B cell (primary cell): ENCODE measurements at regions not wholly inside any gene's neighbourhood (a gene's known extent, or its start where the extent isn't known, plus 50 kb on each side); places are given as distances from the start of the nearest gene placed in this dataset.

Experiments used
- ATAC-seq: fragments of 200-7000 bp; cut with Tn5 transposase; one replicate; pipeline ENCODE4 v1.10.0; 2021; ENCODE audit warnings: low read depth, mild to moderate bottlenecking, moderate number of reproducible peaks, moderate library complexity
- CTCF ChIA-PET: fragments of 350-600 bp; sonication (Branson Sonifier 250); formaldehyde crosslinking; loops from one replicate; lab custom pipeline; 2021; ENCODE audit warnings: antibody characterized with exemption, inconsistent platforms; lab: Charles Lee
- POLR2A ChIA-PET: fragments of 350-600 bp; sonication (Branson Sonifier 250); formaldehyde crosslinking; loops from one replicate; lab custom pipeline; 2021; ENCODE audit warnings: antibody characterized with exemption; lab: Charles Lee
- DNase-seq: peaks from one replicate; pipeline ENCODE4 v3.0.0; 2013
- H2AFZ ChIP-seq: 2 replicates; pipeline ENCODE4 v1.6.1; 2012; ENCODE audit warnings: mild to moderate bottlenecking, low read depth, low read length; ENCODE audit not compliant: insufficient read depth, poor library complexity, severe bottlenecking
- H3K27ac ChIP-seq, 2 donors: 1 replicate in 1 of 2; 2 replicates in 1 of 2; pipeline ENCODE4 v1.5.1; 2012 to 2013; ENCODE audit warnings: low read length in 2 of 2, mild to moderate bottlenecking in 2 of 2, moderate library complexity in 1 of 2
- H3K27me3 ChIP-seq, 4 experiments: fragments of 200-600 bp in 1 of 4; sonication (generic) in 1 of 4; replicated peaks in 1 of 4; 1 replicate in 2 of 4; 2 replicates in 2 of 4; pipeline versions ENCODE4 v1.6.1 to v1.7.0; 2013 to 2016; ENCODE audit warnings: low read length in 3 of 4, mild to moderate bottlenecking in 2 of 4, mixed read lengths in 1 of 4, moderate library complexity in 1 of 4; ENCODE audit not compliant: insufficient read depth in 4 of 4, control insufficient read depth in 3 of 4; ENCODE audit errors: control extremely low read depth in 1 of 4
- H3K36me3 ChIP-seq, 2 experiments: replicated peaks in 1 of 2; 1 replicate in 1 of 2; 2 replicates in 1 of 2; pipeline versions ENCODE4 v1.6.1 to v1.7.1; 2013; ENCODE audit warnings: low read length in 1 of 2; ENCODE audit not compliant: insufficient read depth in 2 of 2, control insufficient read depth in 1 of 2; ENCODE audit errors: control extremely low read depth in 1 of 2, extremely low read depth in 1 of 2
- H3K4me1 ChIP-seq, 2 donors: fragments of 200-600 bp in 1 of 2; sonication (generic) in 1 of 2; 1 replicate in 1 of 2; 2 replicates in 1 of 2; pipeline versions ENCODE4 v1.5.1 to v1.6.1; 2013 to 2017; ENCODE audit warnings: low read length in 2 of 2; ENCODE audit not compliant: control insufficient read depth in 2 of 2, insufficient read depth in 2 of 2
- H3K4me2 ChIP-seq: replicated peaks from 2 replicates; pipeline ENCODE3; 2012; ENCODE audit warnings: mild to moderate bottlenecking, low read depth, low read length; ENCODE audit not compliant: poor library complexity, severe bottlenecking
- H3K4me3 ChIP-seq, 5 experiments: fragments of 200-600 bp in 1 of 5; sonication (generic) in 1 of 5; 1 replicate in 3 of 5; 2 replicates in 2 of 5; pipeline versions ENCODE4 v1.5.1 to v1.7.0; 2011 to 2016; ENCODE audit warnings: low read length in 4 of 5, mild to moderate bottlenecking in 4 of 5, low read depth in 2 of 5, control low read depth in 1 of 5, moderate library complexity in 1 of 5; ENCODE audit not compliant: insufficient read depth in 1 of 5; ENCODE audit errors: control extremely low read depth in 1 of 5, extremely low read depth in 1 of 5
- H3K79me2 ChIP-seq: fragments of 200-600 bp; sonication (generic); one replicate; pipeline ENCODE4 v1.6.0; 2016; ENCODE audit warnings: low read length; ENCODE audit not compliant: control insufficient read depth, insufficient read depth
- H3K9ac ChIP-seq: fragments of 200-600 bp; sonication (generic); 2 replicates; pipeline ENCODE4 v1.6.1; 2017; ENCODE audit warnings: mild to moderate bottlenecking, low read length, moderate library complexity
- H3K9me3 ChIP-seq, 3 donors: one replicate each; pipeline versions ENCODE4 v1.6.1 to v1.7.1; 2013; ENCODE audit warnings: low read length in 2 of 3; ENCODE audit not compliant: control insufficient read depth in 2 of 3, insufficient read depth in 1 of 3; ENCODE audit errors: control extremely low read depth in 1 of 3
- H4K20me1 ChIP-seq: 2 replicates; pipeline ENCODE4 v1.6.0; 2012; ENCODE audit warnings: mild to moderate bottlenecking, low read length; ENCODE audit not compliant: insufficient read depth, control insufficient read depth, poor library complexity, severe bottlenecking
- H3K27ac Mint-ChIP-seq: one replicate; pipeline ENCODE4 v1.8.0; 2021; ENCODE audit warnings: mixed read lengths
- H3K27me3 Mint-ChIP-seq: one replicate; pipeline ENCODE4 v1.8.0; 2021; ENCODE audit warnings: mixed read lengths
- H3K4me1 Mint-ChIP-seq: one replicate; pipeline ENCODE4 v1.8.0; 2021; ENCODE audit warnings: mixed read lengths
- H3K4me3 Mint-ChIP-seq: one replicate; pipeline ENCODE4 v1.8.0; 2021; ENCODE audit warnings: mixed read lengths
- H3K9me3 Mint-ChIP-seq: one replicate; pipeline ENCODE4 v1.8.0; 2022; ENCODE audit warnings: mixed read lengths; ENCODE audit not compliant: insufficient read depth
- EZH2 ChIP-seq: IDR thresholded peaks from 2 replicates; pipeline ENCODE4 v1.6.1; 2012; ENCODE audit warnings: borderline replicate concordance, low read depth, mild to moderate bottlenecking, moderate library complexity, low read length; ENCODE audit not compliant: insufficient read depth, poor library complexity, severe bottlenecking
- WGBS: methylation state at CpG from one replicate; pipeline ENCODE4 v1.1.5; 2013; ENCODE audit warnings: missing lambda C conversion rate; ENCODE audit not compliant: insufficient coverage; 5-methylcytosine and 5-hydroxymethylcytosine counted together
- intact Hi-C: fragments of 100-400 bp; cut with micrococcal nuclease; formaldehyde crosslinking; loops from one replicate; pipeline ENCODE4 v1.10.0; 2022
- TF ChIP-seq, protein P1 (sequence below): fragments of 200-600 bp; IDR thresholded peaks from one replicate; pipeline ENCODE4 v1.8.0; 2022; ENCODE audit warnings: antibody characterized with exemption, mild to moderate bottlenecking

DNA sequence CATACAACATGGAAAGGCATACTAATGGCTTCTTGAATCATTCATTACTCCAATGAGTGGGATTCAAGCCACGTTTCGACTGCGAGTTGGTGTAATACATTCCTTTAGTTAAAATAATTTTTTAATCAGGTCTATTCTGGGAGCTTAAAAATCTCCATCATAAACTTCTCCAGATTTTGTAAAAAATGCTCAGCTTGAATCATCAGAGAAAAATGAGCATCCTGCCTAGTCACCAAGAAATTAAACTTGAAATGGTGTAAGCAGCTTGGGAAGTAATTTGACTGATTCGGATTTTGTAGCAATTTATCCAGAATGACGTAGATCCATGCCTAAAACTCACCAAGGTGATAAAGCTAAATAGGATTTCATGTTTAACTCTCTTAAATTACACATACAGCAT is 165.7 kb downstream of the SLCO4C1 start:
- no peak for ATAC-seq
- no peak overlapping the region for H3K9ac ChIP-seq
- H3K27me3 ChIP-seq: no peaks in the 10 kb centered on the region
- H3K4me1 Mint-ChIP-seq: no peaks in the 10 kb centered on the region
- H3K4me3 ChIP-seq: no peak overlapping the region
- H3K27ac ChIP-seq: no peak overlapping the region
- ChIA-PET CTCF (interaction anchor here (0.6 kb wide), 1 partner anchor 204 kb away, joined by 4 read pairs; no protein-coding TSS in a partner anchor), POLR2A (no interaction called here)
- DNase-seq: no peak
- H3K4me2 ChIP-seq: no peak overlapping the region
- no peak overlapping the region for H3K27ac Mint-ChIP-seq
- no CpG with 5 or more reads among the region's 5 CpGs for WGBS
- no peak overlapping the region for H3K4me3 Mint-ChIP-seq
- no peaks in the 10 kb centered on the region for H3K79me2 ChIP-seq
- TF ChIP-seq, protein P1, sequence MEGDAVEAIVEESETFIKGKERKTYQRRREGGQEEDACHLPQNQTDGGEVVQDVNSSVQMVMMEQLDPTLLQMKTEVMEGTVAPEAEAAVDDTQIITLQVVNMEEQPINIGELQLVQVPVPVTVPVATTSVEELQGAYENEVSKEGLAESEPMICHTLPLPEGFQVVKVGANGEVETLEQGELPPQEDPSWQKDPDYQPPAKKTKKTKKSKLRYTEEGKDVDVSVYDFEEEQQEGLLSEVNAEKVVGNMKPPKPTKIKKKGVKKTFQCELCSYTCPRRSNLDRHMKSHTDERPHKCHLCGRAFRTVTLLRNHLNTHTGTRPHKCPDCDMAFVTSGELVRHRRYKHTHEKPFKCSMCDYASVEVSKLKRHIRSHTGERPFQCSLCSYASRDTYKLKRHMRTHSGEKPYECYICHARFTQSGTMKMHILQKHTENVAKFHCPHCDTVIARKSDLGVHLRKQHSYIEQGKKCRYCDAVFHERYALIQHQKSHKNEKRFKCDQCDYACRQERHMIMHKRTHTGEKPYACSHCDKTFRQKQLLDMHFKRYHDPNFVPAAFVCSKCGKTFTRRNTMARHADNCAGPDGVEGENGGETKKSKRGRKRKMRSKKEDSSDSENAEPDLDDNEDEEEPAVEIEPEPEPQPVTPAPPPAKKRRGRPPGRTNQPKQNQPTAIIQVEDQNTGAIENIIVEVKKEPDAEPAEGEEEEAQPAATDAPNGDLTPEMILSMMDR: no peak
- TF ChIP-seq EZH2: no peak
- H3K27me3 Mint-ChIP-seq: no peaks in the 10 kb centered on the region
- no peaks in the 10 kb centered on the region for H3K9me3 Mint-ChIP-seq
- H3K4me1 ChIP-seq: no peaks in the 10 kb centered on the region
- H2AFZ ChIP-seq: no peak overlapping the region
- H3K36me3 ChIP-seq: no peaks in the 10 kb centered on the region
- intact Hi-C loops: no loop called here
- H3K9me3 ChIP-seq: no peaks in the 10 kb centered on the region
- no peaks in the 10 kb centered on the region for H4K20me1 ChIP-seq

DNA sequence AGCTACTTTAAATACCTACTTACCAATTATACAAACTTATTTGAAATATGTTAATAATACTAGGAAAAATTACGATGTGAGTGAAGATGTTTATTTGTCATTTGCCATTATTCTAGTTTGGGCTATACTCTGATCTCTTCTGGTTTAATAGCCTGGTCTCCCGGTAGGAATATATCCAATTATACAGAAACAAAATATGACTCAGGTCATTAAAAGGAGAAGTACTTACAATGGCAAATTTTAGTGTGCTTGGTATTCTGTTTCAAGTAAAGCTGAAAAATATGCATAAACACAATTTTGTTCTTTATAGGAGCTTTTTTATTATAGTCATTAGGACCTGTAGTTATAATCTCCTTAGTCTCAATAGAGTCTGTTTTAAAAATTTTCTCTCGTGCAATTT is 176.8 kb downstream of the SLCO4C1 start:
- ATAC-seq: no peak
- Mint-ChIP-seq H3K9me3 (no peaks in the 10 kb centered on the region), H3K4me1 (no peaks in the 10 kb centered on the region), H3K4me3 (no peak overlapping the region), H3K27me3 (no peaks in the 10 kb centered on the region), H3K27ac (no peak overlapping the region)
- no peaks in the 10 kb centered on the region for H3K36me3 ChIP-seq
- H3K27ac ChIP-seq: no peak overlapping the region
- ChIA-PET CTCF (no interaction called here), POLR2A (no interaction called here)
- H4K20me1 ChIP-seq: no peaks in the 10 kb centered on the region
- H3K9ac ChIP-seq: no peak overlapping the region
- H3K27me3 ChIP-seq: no peaks in the 10 kb centered on the region
- no CpG with 5 or more reads among the region's 3 CpGs for WGBS
- TF ChIP-seq EZH2: no peak
- TF ChIP-seq, protein P1: no peak
- intact Hi-C loops: no loop called here
- H3K4me1 ChIP-seq: no peaks in the 10 kb centered on the region
- H2AFZ ChIP-seq: no peak overlapping the region
- H3K4me3 ChIP-seq: no peak overlapping the region
- H3K9me3 ChIP-seq: peaks cover 0 to 3% (median 0%) of the 10 kb centered on the region in 3 donors
- no peaks in the 10 kb centered on the region for H3K79me2 ChIP-seq
- no peak overlapping the region for H3K4me2 ChIP-seq
- DNase-seq: no peak
